ENCODE measurements at regions not wholly inside any gene's neighbourhood (a gene's known extent, or its start where the extent isn't known, plus 50 kb on each side); places are given as distances from the start of the nearest gene placed in this dataset.

DNA sequence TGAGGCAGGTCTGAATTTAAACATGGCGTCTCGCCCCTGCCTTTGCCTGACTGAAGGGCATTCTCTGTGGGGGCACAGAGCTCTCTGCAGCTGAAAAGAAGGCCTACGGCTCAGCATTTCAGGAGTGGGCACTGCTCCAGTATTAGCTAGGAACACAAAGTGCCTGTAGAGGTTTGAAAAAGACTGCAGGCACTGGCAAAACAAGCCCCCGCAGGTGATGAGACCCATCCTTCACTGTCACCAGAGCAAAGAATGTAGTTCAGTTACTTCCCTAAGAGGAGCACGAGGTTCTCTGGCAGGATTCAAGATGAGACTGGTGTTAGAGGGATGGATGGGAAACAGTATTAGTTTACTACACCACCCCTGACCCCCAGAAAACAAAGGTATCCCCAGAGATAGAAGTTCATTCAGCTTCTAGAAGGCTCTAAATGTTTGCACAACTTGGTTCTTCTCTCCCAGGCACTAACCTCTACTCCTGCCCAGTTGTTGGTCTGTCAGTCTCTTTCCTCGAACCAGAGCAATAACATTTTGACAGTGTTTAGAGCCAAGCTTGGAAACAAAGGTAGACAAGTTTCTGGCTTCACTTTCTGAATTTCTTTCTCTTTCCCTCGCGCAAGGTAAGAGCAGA, 101.9 kb upstream of the KCNE2 start:
- DNase-seq, result no peak
- Histone ChIP-seq H3K27ac (no peak overlapping the region), H3K27me3 (ENCODE audit: insufficient read depth, low read depth, severe bottlenecking) (peaks cover 97% of the 10 kb centered on the region), H3K9me3 (ENCODE audit: severe bottlenecking) (no peaks in the 10 kb centered on the region), H3K4me3 (ENCODE audit: low read depth, low read length) (no peak overlapping the region), H3K36me3 (no peaks in the 10 kb centered on the region)
- TF ChIP-seq, protein P1, sequence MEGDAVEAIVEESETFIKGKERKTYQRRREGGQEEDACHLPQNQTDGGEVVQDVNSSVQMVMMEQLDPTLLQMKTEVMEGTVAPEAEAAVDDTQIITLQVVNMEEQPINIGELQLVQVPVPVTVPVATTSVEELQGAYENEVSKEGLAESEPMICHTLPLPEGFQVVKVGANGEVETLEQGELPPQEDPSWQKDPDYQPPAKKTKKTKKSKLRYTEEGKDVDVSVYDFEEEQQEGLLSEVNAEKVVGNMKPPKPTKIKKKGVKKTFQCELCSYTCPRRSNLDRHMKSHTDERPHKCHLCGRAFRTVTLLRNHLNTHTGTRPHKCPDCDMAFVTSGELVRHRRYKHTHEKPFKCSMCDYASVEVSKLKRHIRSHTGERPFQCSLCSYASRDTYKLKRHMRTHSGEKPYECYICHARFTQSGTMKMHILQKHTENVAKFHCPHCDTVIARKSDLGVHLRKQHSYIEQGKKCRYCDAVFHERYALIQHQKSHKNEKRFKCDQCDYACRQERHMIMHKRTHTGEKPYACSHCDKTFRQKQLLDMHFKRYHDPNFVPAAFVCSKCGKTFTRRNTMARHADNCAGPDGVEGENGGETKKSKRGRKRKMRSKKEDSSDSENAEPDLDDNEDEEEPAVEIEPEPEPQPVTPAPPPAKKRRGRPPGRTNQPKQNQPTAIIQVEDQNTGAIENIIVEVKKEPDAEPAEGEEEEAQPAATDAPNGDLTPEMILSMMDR (IDR thresholded peaks at IDR 0.05; ENCODE audit: low read depth, low read length), result no peak

DNA sequence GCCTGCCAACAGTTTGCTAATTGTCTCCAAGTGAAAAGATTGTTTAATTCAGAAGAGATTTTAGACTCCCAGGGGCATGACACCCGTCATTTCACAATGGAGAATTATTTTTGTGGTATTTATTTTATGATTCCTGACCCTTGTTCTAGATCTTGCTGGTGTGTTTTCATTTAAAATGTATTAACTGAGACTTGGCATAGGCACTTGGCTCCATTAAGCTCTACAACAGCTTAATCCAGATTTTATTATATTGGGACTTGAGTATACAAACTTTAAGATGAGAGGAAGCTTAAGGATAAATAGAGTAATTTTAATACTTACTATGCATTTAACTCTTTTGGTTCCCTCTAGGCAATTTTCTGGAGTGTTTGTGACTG, 101.3 kb upstream of the KCNE2 start:
- Histone ChIP-seq H3K27ac (no peak overlapping the region), H3K36me3 (no peaks in the 10 kb centered on the region), H3K9me3 (ENCODE audit: severe bottlenecking) (no peaks in the 10 kb centered on the region), H3K27me3 (ENCODE audit: insufficient read depth, low read depth, severe bottlenecking) (peaks cover 97% of the 10 kb centered on the region), H3K4me3 (ENCODE audit: low read depth, low read length) (no peak overlapping the region)
- DNase-seq, result no peak
- TF ChIP-seq, protein P1 (IDR thresholded peaks at IDR 0.05; ENCODE audit: low read depth, low read length), result no peak

DNA sequence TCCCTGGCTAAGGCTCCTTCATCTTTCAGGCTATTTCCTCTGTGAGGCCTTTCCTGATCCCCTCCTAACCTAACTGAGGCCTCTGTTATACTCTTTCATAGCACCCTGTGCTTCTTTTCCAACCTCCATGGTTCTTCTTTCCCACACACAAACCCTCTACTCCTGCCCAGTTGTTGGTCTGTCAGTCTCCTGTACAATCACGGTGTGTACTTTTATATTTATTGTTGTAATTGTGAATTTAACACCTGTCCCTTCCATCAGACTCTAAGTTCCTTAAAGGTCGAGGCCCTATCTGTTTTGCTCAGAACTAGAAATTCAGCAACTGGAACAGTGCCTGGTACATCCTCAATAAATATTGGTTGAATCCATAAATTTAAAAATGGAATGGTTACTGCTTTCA, 100.2 kb upstream of the KCNE2 start:
- no peak overlapping the region for H3K27ac ChIP-seq
- DNase-seq, result no peak
- H3K4me3 ChIP-seq (ENCODE audit: low read depth, low read length), result no peak overlapping the region
- TF ChIP-seq, protein P1 (IDR thresholded peaks at IDR 0.05; ENCODE audit: low read depth, low read length), result no peak
- H3K36me3 ChIP-seq, result no peaks in the 10 kb centered on the region
- H3K9me3 ChIP-seq (ENCODE audit: severe bottlenecking), result no peaks in the 10 kb centered on the region
- peaks cover 96% of the 10 kb centered on the region for H3K27me3 ChIP-seq (ENCODE audit: insufficient read depth, low read depth, severe bottlenecking)

DNA sequence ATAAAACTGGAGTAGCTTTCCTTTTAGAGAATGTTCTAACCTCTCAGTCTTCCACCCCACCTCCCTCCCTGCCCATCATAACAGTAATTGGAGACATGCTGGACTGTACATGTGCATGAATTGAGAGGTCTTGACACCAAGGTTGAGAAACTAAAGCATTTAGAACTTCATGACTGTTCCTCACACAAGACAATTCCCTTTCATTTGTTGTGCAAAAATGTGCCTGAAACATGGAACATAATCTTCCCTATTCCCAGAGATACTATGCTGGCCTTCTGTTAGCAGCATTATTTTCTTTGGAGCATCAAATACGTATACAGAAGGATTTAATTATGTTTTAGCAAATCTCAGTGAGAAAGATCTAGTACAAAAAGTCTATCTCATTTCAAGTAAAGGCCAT, 97.5 kb upstream of the KCNE2 start:
- Histone ChIP-seq H3K27ac (no peak overlapping the region), H3K36me3 (no peaks in the 10 kb centered on the region), H3K27me3 (ENCODE audit: insufficient read depth, low read depth, severe bottlenecking) (peaks cover 99% of the 10 kb centered on the region), H3K9me3 (ENCODE audit: severe bottlenecking) (no peaks in the 10 kb centered on the region), H3K4me3 (ENCODE audit: low read depth, low read length) (no peak overlapping the region)
- DNase-seq, result no peak
- TF ChIP-seq, protein P1 (IDR thresholded peaks at IDR 0.05; ENCODE audit: low read depth, low read length), result no peak

DNA sequence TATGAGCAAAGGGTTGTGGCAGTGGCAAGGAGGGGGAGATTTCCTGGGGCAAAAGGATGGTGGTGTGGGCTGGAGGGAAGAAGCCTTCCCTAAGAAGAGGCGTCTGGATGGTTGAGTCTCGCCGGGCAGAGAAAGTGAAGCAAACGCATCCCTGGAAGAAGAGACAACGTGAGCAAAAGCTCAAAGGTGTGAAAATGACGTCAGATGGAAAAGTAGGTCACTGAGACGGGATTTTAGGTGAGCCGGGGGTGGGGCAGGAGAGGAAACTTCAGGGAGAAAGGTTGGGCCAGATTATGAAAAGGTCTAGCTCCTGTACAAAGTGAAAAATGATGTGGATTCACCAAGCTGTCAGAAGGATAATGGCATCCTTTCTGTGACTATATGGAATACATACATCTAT, 95.3 kb upstream of the KCNE2 start:
- DNase-seq, result no peak
- H3K27ac ChIP-seq, result no peak overlapping the region
- peaks cover 99% of the 10 kb centered on the region for H3K27me3 ChIP-seq (ENCODE audit: insufficient read depth, low read depth, severe bottlenecking)
- no peaks in the 10 kb centered on the region for H3K9me3 ChIP-seq (ENCODE audit: severe bottlenecking)
- no peak overlapping the region for H3K4me3 ChIP-seq (ENCODE audit: low read depth, low read length)
- H3K36me3 ChIP-seq, result no peaks in the 10 kb centered on the region
- TF ChIP-seq, protein P1 (IDR thresholded peaks at IDR 0.05; ENCODE audit: low read depth, low read length), result no peak

DNA sequence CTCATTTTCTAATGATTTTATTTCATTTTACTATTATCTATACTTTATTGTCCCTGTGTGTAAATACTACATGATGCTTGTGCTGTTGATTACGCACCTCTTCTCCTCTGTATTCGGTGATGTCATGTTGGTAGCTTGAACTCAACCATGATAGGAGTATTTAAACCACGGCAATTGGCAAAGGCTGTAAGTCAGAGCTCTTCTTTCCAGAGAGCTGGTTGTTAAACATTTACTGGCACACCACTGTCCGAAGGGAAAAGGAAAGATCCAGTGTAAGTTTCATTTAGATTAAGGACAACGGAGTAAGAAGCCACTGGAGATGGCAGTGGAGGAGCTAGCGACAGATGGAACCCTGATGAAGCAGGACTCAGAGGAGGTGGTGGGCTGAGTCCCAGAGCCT, 93.4 kb upstream of the KCNE2 start:
- Histone ChIP-seq H3K9me3 (ENCODE audit: severe bottlenecking) (no peaks in the 10 kb centered on the region), H3K27me3 (ENCODE audit: insufficient read depth, low read depth, severe bottlenecking) (peaks cover 99% of the 10 kb centered on the region)
- DNase-seq, result no peak

More for the DNA sequence above, 93.4 kb upstream of the KCNE2 start:
- Histone ChIP-seq H3K27ac (no peak overlapping the region), H3K4me3 (ENCODE audit: low read depth, low read length) (no peak overlapping the region), H3K36me3 (no peaks in the 10 kb centered on the region)
- TF ChIP-seq, protein P1 (IDR thresholded peaks at IDR 0.05; ENCODE audit: low read depth, low read length), result no peak
